ENCODE measurements at regions not wholly inside any gene's neighbourhood (a gene's known extent, or its start where the extent isn't known, plus 50 kb on each side); places are given as distances from the start of the nearest gene placed in this dataset.

- in situ Hi-C loops (cut with MboI; ENCODE audit: low sequenced_read_pairs), result no loop called here
These were observed 143.9 kb downstream of the C9orf50 start for GRCh38 chr9:129476821-129477611.

GRCh38 chr9:129474740-129475404, 146.0 kb downstream of the C9orf50 start:
- in situ Hi-C loops (cut with MboI; ENCODE audit: low sequenced_read_pairs), result no loop called here

GRCh38 chr9:129473523-129474244, 147.2 kb downstream of the C9orf50 start:
- in situ Hi-C loops (cut with MboI; ENCODE audit: low sequenced_read_pairs), result no loop called here

- in situ Hi-C loops (cut with MboI; ENCODE audit: low sequenced_read_pairs), result no loop called here
These were observed 148.2 kb downstream of the C9orf50 start for GRCh38 chr9:129472651-129473102.

GRCh38 chr9:129471201-129472019, 149.5 kb downstream of the C9orf50 start:
- in situ Hi-C loops (cut with MboI; ENCODE audit: low sequenced_read_pairs), result no loop called here

GRCh38 chr9:129469988-129470316, 150.9 kb downstream of the C9orf50 start:
- in situ Hi-C loops (cut with MboI; ENCODE audit: low sequenced_read_pairs), result no loop called here

GRCh38 chr9:129469188-129469987, 151.5 kb downstream of the C9orf50 start:
- in situ Hi-C loops (cut with MboI; ENCODE audit: low sequenced_read_pairs), result no loop called here

GRCh38 chr9:129467739-129468666, 152.9 kb downstream of the C9orf50 start:
- in situ Hi-C loops (cut with MboI; ENCODE audit: low sequenced_read_pairs), result no loop called here

- in situ Hi-C loops (cut with MboI; ENCODE audit: low sequenced_read_pairs), result no loop called here
These were observed 153.8 kb downstream of the C9orf50 start for GRCh38 chr9:129467004-129467588.

- in situ Hi-C loops (cut with MboI; ENCODE audit: low sequenced_read_pairs), result no loop called here
These were observed 154.9 kb downstream of the C9orf50 start for GRCh38 chr9:129465834-129466535.

GRCh38 chr9:129464972-129465833, 155.7 kb downstream of the C9orf50 start:
- in situ Hi-C loops (cut with MboI; ENCODE audit: low sequenced_read_pairs), result no loop called here

- in situ Hi-C loops (cut with MboI; ENCODE audit: low sequenced_read_pairs), result no loop called here
These were observed 156.9 kb downstream of the C9orf50 start for GRCh38 chr9:129463994-129464393.

- in situ Hi-C loops (cut with MboI; ENCODE audit: low sequenced_read_pairs), result no loop called here
These were observed 157.4 kb downstream of the C9orf50 start for GRCh38 chr9:129463477-129463876.

GRCh38 chr9:129462360-129462759, 158.5 kb downstream of the C9orf50 start:
- in situ Hi-C loops (cut with MboI; ENCODE audit: low sequenced_read_pairs), result no loop called here

- in situ Hi-C loops (cut with MboI; ENCODE audit: low sequenced_read_pairs), result no loop called here
These were observed 160.3 kb downstream of the C9orf50 start for GRCh38 chr9:129460323-129461261.

Data from HL-60/S4 treated with retinoic acid at 250 ng/mL for 4 days and 3 days (cell line).